Smooth muscle cell (in vitro differentiated cells): ENCODE measurements at regions not wholly inside any gene's neighbourhood (a gene's known extent, or its start where the extent isn't known, plus 50 kb on each side); places are given as distances from the start of the nearest gene placed in this dataset.

ENCODE experiments used
- DNase-seq: peaks from one replicate; lab custom pipeline; 2025; ENCODE audit not compliant: unreplicated experiment; lab: John Stamatoyannopoulos, UW
- H2AFZ ChIP-seq: fragments of 200-600 bp; sonication (generic); 2 replicates; pipeline ENCODE4 v1.6.0; 2016; ENCODE audit warnings: antibody characterized with exemption, low read depth, mild to moderate bottlenecking
- H3F3A ChIP-seq: fragments of 200-600 bp; sonication (generic); 2 replicates; pipeline ENCODE4 v1.6.0; 2017; ENCODE audit warnings: antibody characterized with exemption, low read depth
- H3K27ac ChIP-seq: fragments of 200-600 bp; sonication (generic); 2 replicates; pipeline ENCODE4 v1.5.1; 2016; ENCODE audit warnings: low read depth, mild to moderate bottlenecking
- H3K27me3 ChIP-seq: fragments of 200-600 bp; sonication (generic); 2 replicates; pipeline ENCODE4 v1.6.1; 2016; ENCODE audit warnings: low read depth, mild to moderate bottlenecking
- H3K36me3 ChIP-seq: fragments of 200-600 bp; sonication (generic); 2 replicates; pipeline ENCODE4 v1.5.1; 2016; ENCODE audit warnings: low read depth
- H3K4me1 ChIP-seq: fragments of 200-600 bp; sonication (generic); 2 replicates; pipeline ENCODE4 v1.5.1; 2016; ENCODE audit warnings: low read depth
- H3K4me2 ChIP-seq: fragments of 200-600 bp; sonication (generic); 2 replicates; pipeline ENCODE4 v1.6.0; 2016; ENCODE audit warnings: mild to moderate bottlenecking
- H3K4me3 ChIP-seq: fragments of 200-600 bp; sonication (generic); 2 replicates; pipeline ENCODE4 v1.5.1; 2016; ENCODE audit warnings: mild to moderate bottlenecking
- H3K79me2 ChIP-seq: fragments of 200-600 bp; sonication (generic); 2 replicates; pipeline ENCODE4 v1.6.0; 2016; ENCODE audit warnings: low read depth, mild to moderate bottlenecking
- H3K9ac ChIP-seq: fragments of 200-600 bp; sonication (generic); 2 replicates; pipeline ENCODE4 v1.6.0; 2016; ENCODE audit warnings: low read depth
- H3K9me3 ChIP-seq: fragments of 200-600 bp; sonication (generic); replicated peaks from 2 replicates; pipeline ENCODE4 v1.5.1; 2016; ENCODE audit warnings: low read depth
- H4K20me1 ChIP-seq: fragments of 200-600 bp; sonication (generic); 2 replicates; pipeline ENCODE4 v1.6.0; 2016; ENCODE audit warnings: low read depth
- WGBS: methylation state at CpG from one replicate; pipeline ENCODE4 v1.1.7; 2016; ENCODE audit warnings: low lambda C conversion rate; 5-methylcytosine and 5-hydroxymethylcytosine counted together
- TF ChIP-seq, protein P1 (sequence below): fragments of 200-600 bp; sonication (generic); IDR thresholded peaks from 2 replicates; pipeline ENCODE4 v1.5.1; 2017; ENCODE audit warnings: borderline replicate concordance, mild to moderate bottlenecking, antibody characterized with exemption; ENCODE audit not compliant: insufficient read depth, poor library complexity, severe bottlenecking

DNA sequence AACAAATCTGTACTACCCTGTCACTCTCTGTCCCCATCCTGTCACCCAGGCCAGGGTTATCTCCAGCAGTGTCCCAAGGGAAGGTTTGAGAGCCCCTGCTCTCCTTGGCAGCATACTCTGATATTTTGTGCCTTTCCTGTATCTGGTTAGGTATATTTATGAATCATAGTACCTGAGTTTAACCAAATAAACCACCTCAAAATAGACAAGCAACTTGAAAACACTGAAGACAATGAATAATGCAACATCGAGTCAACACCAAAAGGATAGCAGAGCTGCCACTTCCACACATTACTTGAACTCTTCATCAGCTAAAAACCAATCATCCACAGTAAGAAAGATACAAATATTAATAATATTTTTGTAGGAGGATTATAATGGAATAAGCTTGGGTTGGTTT, 142.6 kb upstream of the TAB2 start:
- H3K4me3 ChIP-seq, result no peak overlapping the region
- H3K4me1 ChIP-seq, result no peaks in the 10 kb centered on the region
- H3K27ac ChIP-seq, result no peak overlapping the region
- H4K20me1 ChIP-seq, result no peaks in the 10 kb centered on the region
- H3K27me3 ChIP-seq, result no peaks in the 10 kb centered on the region
- no peaks in the 10 kb centered on the region for H3K9me3 ChIP-seq
- H2AFZ ChIP-seq, result no peak overlapping the region
- TF ChIP-seq, protein P1, sequence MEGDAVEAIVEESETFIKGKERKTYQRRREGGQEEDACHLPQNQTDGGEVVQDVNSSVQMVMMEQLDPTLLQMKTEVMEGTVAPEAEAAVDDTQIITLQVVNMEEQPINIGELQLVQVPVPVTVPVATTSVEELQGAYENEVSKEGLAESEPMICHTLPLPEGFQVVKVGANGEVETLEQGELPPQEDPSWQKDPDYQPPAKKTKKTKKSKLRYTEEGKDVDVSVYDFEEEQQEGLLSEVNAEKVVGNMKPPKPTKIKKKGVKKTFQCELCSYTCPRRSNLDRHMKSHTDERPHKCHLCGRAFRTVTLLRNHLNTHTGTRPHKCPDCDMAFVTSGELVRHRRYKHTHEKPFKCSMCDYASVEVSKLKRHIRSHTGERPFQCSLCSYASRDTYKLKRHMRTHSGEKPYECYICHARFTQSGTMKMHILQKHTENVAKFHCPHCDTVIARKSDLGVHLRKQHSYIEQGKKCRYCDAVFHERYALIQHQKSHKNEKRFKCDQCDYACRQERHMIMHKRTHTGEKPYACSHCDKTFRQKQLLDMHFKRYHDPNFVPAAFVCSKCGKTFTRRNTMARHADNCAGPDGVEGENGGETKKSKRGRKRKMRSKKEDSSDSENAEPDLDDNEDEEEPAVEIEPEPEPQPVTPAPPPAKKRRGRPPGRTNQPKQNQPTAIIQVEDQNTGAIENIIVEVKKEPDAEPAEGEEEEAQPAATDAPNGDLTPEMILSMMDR, result no peak
- H3K4me2 ChIP-seq, result no peak overlapping the region
- H3K79me2 ChIP-seq, result no peaks in the 10 kb centered on the region
- H3K9ac ChIP-seq, result no peak overlapping the region
- DNase-seq, result no peak
- H3K36me3 ChIP-seq, result no peaks in the 10 kb centered on the region
- no peaks in the 10 kb centered on the region for H3F3A ChIP-seq
- WGBS, result 97% methylated on average over 1 of the region's 1 CpG

DNA sequence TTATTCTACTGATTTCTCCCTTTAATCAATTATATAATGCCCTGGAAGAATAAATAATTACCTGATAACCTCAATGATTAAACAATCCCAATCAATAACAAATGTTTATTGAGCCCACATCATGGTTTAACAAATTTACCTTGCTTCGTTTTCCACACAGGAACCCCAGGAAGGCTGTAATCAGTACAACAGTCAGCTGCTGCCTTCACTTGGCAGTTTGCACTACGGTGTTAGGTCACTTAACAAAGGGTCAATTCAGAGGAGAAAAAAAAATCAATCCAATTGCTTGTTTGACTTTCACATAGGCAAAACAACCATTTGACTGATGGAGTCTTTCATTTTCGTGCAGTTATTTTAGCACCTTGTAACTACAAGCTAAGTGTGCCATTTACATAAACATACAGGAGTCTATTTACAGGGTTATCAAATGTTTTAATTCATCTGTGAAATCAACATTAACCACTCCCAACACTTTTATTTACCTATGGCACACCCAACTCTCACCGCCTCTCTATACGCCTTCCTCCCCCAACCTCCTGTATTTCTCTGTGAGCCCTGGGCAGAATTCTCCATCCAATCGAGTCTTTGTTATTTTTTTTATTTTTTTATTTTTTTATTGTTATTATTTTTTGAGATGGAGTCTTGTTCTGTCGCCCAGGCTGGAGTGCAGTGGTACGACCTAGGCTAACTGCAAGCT, 140.4 kb upstream of the TAB2 start:
- H3K27me3 ChIP-seq, result no peaks in the 10 kb centered on the region
- H3K4me3 ChIP-seq, result no peak overlapping the region
- 91% methylated on average over 8 of the region's 8 CpGs for WGBS
- no peaks in the 10 kb centered on the region for H3K36me3 ChIP-seq
- no peaks in the 10 kb centered on the region for H3K79me2 ChIP-seq
- no peak overlapping the region for H3K27ac ChIP-seq
- H3F3A ChIP-seq, result no peaks in the 10 kb centered on the region
- no peaks in the 10 kb centered on the region for H3K9me3 ChIP-seq
- H4K20me1 ChIP-seq, result no peaks in the 10 kb centered on the region
- H3K4me2 ChIP-seq, result no peak overlapping the region
- H3K9ac ChIP-seq, result no peak overlapping the region
- no peak overlapping the region for H2AFZ ChIP-seq
- no peaks in the 10 kb centered on the region for H3K4me1 ChIP-seq
- no peak for DNase-seq
- TF ChIP-seq, protein P1, result no peak

DNA sequence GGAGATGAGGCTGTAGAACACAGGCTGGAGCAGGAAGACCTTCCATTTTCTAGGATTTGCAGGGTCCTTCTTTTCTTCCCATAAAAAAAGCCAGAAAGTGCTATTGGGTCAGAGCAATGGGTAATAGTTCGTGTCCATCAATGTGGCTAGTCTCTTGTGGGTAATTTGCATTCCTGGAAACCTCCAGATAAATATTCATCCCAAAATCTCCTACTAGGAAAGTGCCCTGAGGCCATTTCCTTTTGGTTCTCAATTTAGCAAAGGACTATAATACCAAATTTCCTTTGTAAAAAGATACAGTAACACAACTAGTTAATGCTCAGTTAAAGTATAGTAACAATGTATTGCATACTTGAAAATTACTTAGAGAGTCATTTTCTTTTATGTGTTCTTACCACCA, 138.1 kb upstream of the TAB2 start:
- 90% methylated on average over 1 of the region's 1 CpG for WGBS
- Histone ChIP-seq H3K4me1 (no peaks in the 10 kb centered on the region), H3K4me3 (no peak overlapping the region), H4K20me1 (no peaks in the 10 kb centered on the region), H3K4me2 (no peak overlapping the region), H3K27me3 (no peaks in the 10 kb centered on the region), H3K9ac (no peak overlapping the region), H3K79me2 (no peaks in the 10 kb centered on the region), H3K27ac (no peak overlapping the region), H3F3A (no peaks in the 10 kb centered on the region), H2AFZ (no peak overlapping the region), H3K36me3 (no peaks in the 10 kb centered on the region), H3K9me3 (no peaks in the 10 kb centered on the region)
- TF ChIP-seq, protein P1, result no peak
- DNase-seq, result no peak

DNA sequence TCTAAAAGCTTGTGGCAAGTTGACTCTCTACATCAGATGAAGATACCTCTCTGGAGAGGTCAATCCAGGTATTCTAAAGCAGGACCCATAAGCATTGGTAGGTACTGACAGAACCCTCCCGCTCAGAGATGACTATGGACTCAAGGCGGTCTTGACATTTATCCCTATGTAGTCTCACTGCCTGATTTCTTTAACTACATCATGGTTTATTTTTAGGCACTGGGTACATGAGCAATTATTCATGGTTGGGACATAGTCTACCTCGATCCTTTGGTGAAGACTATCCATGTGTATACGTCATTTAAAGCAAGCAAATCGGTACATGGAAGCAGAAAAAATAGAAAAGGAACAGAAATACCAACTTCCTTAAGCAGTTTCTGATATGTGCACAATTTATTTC, 136.2 kb upstream of the TAB2 start:
- WGBS, result 91% methylated on average over 5 of the region's 5 CpGs
- H3K79me2 ChIP-seq, result no peaks in the 10 kb centered on the region
- no peak overlapping the region for H3K4me3 ChIP-seq
- H3K27ac ChIP-seq, result no peak overlapping the region
- H4K20me1 ChIP-seq, result no peaks in the 10 kb centered on the region
- H2AFZ ChIP-seq, result no peak overlapping the region
- H3K4me1 ChIP-seq, result no peaks in the 10 kb centered on the region
- no peaks in the 10 kb centered on the region for H3K9me3 ChIP-seq
- no peak overlapping the region for H3K4me2 ChIP-seq
- H3K9ac ChIP-seq, result no peak overlapping the region
- no peak for DNase-seq
- TF ChIP-seq, protein P1, result no peak
- H3K36me3 ChIP-seq, result no peaks in the 10 kb centered on the region
- H3K27me3 ChIP-seq, result no peaks in the 10 kb centered on the region
- H3F3A ChIP-seq, result no peaks in the 10 kb centered on the region
